ENCODE measurements at regions not wholly inside any gene's neighbourhood (a gene's known extent, or its start where the extent isn't known, plus 50 kb on each side); places are given as distances from the start of the nearest gene placed in this dataset.

DNA sequence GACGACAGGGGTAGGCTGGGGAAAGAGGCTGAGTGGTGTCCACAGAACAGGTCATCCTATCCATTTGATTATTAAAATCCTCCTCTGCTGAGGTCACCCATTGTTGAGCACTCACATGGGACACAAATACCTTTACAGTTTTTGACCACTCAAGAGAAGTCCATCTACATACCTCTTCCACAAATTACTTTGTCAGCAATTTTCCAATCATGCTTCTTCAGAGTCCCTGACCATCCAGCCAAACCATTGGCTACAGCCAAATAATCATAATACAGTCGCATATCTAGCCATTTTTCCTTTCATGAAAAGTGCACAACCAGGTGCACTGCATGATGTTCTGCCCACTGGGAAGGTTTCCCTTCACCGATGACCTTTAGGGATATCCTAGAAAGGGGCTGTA is 407.4 kb downstream of the TEX13C start:
- TF ChIP-seq EZH2 (IDR thresholded peaks at IDR 0.05; ENCODE audit: insufficient read depth, poor library complexity, severe bottlenecking) (no peak), EZH2phosphoT487 (IDR thresholded peaks at IDR 0.05; ENCODE audit: insufficient read depth, low read depth) (no peak)
